ENCODE measurements at regions not wholly inside any gene's neighbourhood (a gene's known extent, or its start where the extent isn't known, plus 50 kb on each side); places are given as distances from the start of the nearest gene placed in this dataset.
"Not testable (repeated sequence)": the region's sequence is repeated elsewhere in the genome, so short reads cannot be mapped to it uniquely, and the experiment has no call there.

DNA sequence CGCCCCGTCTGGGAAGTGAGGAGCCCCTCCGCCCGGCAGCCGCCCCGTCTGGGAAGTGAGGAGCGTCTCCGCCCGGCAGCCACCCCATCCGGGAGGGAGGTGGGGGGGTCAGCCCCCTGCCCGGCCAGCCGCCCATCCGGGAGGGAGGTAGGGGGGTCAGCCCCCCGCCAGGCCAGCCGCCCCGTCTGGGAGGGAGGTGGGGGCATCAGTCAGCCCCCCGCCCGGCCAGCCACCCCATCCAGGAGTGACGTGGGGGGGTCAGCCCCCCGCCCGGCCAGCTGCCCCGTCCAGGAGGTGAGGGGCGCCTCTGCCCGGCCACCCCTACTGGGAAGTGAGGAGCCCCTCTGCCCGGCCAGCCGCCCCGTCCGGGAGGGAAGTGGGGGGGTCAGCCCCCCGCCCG, 297.5 kb upstream of the DYNLRB2 start:
- not testable (repeated sequence) for DNase-seq

DNA sequence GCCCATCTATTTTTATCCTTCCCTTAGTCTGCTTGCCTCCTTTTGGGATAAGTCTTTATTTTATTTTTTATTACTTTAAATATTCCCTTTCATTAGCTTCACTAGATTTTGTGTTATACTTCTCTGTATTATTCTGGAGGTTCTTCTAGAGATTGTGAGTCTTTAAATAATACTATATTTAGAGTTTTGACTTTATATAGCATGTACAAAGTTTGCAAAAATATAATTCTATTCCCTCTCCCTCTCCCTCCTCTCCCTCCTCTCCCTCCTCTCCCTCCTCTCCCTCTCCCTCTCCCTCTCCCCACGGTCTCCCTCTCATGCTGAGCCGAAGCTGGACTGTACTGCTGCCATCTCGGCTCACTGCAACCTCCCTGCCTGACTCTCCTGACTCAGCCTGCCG, 298.5 kb upstream of the DYNLRB2 start:
- not testable (repeated sequence) for DNase-seq

GRCh38 chr16:80233097-80233835, 307.5 kb upstream of the DYNLRB2 start:
- no peak for DNase-seq

DNA sequence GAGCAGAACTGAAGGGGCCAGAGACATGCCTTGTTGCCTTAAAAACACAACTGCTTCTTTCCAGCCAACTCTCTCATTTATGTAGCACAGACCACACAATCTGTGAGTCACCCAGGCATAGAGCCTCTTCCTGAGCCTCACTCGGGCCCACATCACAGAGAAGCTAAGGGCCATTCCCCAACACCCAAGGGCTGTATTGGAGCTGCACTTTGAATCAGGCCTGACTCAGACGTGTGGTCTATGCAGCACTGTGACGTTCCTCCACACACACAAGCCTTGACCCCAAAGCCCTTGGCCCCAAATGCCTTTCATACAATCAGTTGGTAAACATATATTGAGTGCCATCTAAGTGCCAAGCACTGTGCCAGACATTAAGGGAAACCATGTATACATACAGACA, 308.9 kb upstream of the DYNLRB2 start:
- no peak for DNase-seq

DNA sequence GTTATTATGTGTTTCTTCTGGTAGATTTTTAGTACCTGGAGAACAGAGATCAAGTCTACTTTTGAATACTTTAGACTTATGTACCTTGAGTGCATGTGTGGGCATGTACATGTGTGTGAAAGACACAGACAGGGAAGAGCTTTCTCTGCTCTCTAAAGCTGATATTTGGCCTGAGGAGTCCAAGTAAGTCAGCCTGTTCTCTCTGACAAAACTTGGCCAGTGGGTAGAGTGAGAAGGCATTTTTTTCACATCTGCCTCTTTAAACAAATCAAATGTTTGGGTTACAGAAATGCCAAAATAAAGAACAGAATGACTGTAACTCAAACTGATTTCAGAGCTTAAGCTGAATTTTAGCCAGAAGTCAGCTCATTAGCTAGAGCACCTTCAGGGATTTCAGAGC, 309.7 kb upstream of the DYNLRB2 start:
- DNase-seq = no peak

- no peak for DNase-seq
Measured at GRCh38 chr16:80230328-80231120, 310.3 kb upstream of the DYNLRB2 start.

DNA sequence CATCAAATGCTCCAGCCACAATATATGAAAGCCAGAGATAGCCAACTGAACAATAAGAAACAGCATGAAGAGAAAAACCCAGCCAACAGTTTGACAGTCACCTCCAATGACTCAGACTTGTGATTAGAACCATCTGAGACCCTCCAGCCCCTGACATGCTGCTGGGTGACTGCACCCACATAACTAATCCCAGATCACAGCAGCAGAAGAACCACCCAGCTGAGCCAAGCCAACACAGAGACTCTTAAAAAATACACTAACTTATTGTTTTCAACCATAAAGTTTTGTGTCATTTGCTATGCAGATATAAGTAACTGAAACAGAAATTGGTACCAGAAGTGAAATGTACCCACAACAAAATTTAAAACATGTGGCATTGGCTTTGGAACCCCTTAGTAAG, 314.3 kb upstream of the DYNLRB2 start:
- DNase-seq = no peak

GRCh38 chr16:80210787-80211186, 330.0 kb upstream of the DYNLRB2 start:
- DNase-seq = no peak

DNA sequence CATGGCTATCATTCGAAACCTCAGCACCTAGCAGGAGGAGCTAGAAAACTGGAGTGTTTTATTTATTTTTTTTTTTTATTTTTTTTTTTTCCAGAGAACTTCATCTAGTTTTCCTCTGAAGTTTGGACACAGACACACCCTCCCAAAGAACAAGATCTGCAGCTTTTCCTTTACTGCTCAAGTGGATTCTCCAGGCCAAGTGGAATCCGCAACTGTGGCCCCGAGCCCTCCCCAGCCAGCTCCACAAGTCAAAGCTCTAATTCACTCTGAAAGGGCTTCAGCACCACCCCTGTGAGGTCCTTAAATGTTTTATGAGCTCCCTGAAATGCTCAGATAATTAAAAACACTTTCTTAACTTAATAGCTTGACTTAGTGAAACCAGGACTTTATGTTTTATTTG, 332.1 kb upstream of the DYNLRB2 start:
- no peak for DNase-seq

- no peak for DNase-seq
Measured at GRCh38 chr16:80208015-80208414, 332.8 kb upstream of the DYNLRB2 start.

DNA sequence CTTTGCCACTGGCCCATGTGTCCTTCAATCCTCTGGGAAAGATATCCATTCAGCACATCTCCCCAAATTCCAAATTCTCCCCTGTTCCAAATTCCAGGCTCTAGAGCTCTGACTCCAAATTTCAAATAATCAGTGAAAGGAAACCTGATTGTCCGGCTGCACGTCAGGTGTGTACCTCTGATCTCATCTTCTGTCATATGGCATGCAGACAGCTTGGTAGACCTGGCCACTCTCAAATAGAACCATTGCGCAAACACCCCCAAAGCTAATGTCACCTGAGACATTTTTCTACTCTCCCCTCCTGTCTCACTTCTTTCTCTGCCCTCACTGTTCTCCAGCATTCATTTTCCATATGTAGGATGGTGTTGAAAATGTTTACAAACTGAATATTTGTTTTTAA, 337.0 kb upstream of the DYNLRB2 start:
- no peak for DNase-seq

DNA sequence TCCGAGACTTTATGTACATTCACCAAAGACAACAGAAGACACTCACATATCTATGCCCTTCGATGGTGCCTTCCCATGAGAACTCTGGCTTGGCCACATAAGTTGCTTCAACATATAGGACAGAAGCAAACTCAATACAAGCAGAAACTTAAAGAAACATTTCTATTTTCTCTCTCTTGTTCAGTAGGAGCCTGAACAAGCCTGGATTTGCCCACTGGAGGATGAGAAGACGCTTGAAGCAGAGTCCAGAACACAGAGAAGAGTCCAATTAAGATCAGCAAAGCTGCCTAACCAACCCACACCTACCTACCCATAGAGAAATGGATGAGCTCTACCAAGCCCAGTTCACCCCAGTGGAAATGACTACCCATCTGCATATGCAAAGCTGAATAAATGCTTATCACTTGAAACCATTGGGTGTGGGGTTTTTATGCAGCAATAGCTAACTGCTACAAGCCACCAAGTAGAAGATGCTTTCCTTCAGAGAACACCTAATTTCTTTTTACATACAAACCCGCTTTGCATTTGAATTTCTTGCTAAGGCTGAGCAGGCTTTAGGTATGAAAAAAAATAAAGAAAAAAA, 337.9 kb upstream of the DYNLRB2 start:
- DNase-seq = no peak

DNA sequence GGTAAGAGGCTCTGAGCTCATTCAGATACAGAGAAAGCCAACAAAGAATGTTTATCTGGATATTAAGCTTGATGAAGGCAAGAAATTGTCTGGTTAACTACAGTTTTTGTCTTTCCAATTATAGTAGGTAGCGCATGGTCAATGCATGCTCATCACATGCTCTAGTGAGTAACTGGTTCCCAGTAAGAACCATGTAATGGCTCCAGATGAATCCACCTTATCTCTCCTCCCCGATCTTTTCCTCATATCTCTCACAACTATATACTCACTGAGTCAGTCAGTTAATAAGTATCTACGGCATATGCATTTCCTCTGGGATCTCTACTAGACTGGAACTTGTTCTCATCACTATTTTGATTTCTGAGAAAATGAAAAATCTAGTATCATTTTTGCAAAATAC, 340.7 kb upstream of the DYNLRB2 start:
- no peak for DNase-seq

GRCh38 chr16:80199614-80200013, 341.2 kb upstream of the DYNLRB2 start:
- DNase-seq = no peak

- DNase-seq = no peak
Measured at GRCh38 chr16:80198311-80199299, 342.2 kb upstream of the DYNLRB2 start.

DNA sequence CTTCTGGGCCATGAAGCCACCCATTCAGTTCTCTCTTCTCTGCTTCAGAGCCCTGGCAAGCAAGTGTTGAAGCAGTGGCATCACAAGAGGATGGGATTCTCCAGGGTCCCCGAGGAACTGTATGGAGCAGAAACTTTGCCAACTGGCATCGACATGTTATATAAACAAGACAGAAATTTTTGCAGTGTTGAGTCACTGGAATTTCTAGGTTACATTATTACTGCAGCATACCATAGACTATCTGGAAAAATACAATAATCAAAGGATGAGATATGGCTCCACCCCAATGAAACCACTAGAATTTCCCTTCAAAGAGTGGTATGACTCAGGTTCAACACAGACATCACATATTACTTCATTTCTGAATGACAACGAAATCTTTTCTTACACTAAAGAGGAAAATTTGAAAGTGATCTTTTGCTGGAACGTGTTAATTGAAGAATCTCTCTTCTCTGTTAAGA, 343.0 kb upstream of the DYNLRB2 start:
- DNase-seq = no peak

- no peak for DNase-seq
Measured at GRCh38 chr16:80191928-80192327, 348.9 kb upstream of the DYNLRB2 start.

DNA sequence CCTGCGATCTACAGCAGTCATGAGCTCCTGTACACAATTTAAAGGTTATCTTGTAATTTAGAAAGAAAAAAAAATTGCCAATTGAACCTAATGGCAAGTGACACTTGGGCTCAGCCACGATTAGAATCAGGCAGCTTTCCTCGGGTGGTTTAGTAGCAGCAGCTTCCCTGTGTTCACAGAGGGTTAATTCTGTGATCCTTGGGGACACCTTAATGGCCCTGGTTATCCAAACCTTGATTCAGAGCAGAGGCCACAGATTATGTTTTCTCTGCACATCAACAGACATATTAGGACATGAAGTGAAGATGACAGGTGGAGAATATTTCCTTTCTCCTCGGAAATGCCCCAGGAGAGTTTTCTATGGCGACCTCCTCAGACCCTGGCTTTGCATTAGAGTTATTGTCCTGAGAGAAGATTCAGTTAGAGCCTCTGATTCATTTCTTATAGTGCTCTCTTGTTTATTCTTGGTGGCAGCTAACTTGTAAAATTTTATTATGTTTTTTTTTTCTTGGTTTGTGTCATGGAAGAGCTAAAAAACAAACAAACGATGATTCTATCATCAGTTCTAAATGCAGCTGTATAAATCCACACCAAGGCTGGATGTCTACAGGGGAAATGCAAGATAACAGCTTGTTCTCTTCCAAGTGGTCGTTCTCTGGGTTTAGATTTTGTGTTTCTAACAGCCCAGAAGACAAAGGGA, 351.2 kb upstream of the DYNLRB2 start:
- no peak for DNase-seq

DNA sequence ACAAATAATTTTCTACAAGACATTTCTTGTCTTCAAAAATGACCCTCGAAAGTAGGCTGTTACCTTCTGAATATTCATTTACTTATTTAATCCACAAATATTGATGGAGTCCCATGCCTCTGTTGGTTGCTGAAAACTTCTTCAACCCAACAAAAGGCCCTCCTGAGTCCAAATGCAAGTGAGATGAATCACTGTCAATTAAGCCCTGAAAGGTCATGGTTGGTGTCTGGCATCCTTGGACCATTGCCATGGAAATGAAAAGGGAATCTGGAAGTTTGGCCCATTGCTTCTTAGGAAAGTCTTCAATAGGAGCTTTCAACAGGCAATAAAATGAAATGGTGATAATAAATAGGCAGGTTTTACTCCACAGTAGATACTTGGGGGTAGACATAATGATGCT, 364.7 kb upstream of the DYNLRB2 start:
- DNase-seq = no peak

- DNase-seq = no peak
Measured at GRCh38 chr16:80175011-80175410, 365.8 kb upstream of the DYNLRB2 start.

- no peak for DNase-seq
Measured at GRCh38 chr16:80174416-80174815, 366.4 kb upstream of the DYNLRB2 start.

DNA sequence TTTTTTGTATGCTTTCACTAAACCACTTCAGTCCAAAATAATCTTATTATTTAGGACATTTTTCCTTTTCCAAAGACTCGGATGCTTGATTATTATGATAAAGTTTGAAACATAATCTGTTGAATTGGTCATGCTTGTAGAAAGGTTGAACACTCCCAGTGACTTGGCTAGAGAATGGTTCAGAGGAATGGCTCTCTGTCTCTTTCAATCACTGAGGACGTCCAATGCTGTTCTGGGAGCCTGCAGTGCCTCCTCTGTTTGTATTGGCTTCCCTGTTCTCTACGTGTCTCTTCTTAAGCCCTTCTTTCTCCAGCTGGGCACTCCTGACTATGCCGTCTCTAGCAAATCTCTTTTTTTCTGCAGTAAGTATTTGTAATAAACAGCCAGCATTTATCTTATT, 369.0 kb upstream of the DYNLRB2 start:
- DNase-seq = no peak

All from stimulated activated CD4-positive, alpha-beta T cell treated with anti-CD3 and anti-CD28 coated beads, Interleukin-4, amount 100 ng/mL, for 4 hours (primary cell).